HepG2 (cell line): ENCODE measurements at regions not wholly inside any gene's neighbourhood (a gene's known extent, or its start where the extent isn't known, plus 50 kb on each side); places are given as distances from the start of the nearest gene placed in this dataset.

Experiments
- SIN3A ChIP-seq: IDR thresholded peaks from 2 replicates; pipeline ENCODE4 v1.6.1; 2011; ENCODE audit warnings: low read depth, mild to moderate bottlenecking, control low read depth, low read length, borderline replicate concordance
- ZKSCAN8 ChIP-seq: IDR thresholded peaks from 2 replicates; pipeline ENCODE4 v1.6.1; 2016; ENCODE audit warnings: borderline replicate concordance, missing genetic modification reagents, missing compliant biosample characterization

DNA sequence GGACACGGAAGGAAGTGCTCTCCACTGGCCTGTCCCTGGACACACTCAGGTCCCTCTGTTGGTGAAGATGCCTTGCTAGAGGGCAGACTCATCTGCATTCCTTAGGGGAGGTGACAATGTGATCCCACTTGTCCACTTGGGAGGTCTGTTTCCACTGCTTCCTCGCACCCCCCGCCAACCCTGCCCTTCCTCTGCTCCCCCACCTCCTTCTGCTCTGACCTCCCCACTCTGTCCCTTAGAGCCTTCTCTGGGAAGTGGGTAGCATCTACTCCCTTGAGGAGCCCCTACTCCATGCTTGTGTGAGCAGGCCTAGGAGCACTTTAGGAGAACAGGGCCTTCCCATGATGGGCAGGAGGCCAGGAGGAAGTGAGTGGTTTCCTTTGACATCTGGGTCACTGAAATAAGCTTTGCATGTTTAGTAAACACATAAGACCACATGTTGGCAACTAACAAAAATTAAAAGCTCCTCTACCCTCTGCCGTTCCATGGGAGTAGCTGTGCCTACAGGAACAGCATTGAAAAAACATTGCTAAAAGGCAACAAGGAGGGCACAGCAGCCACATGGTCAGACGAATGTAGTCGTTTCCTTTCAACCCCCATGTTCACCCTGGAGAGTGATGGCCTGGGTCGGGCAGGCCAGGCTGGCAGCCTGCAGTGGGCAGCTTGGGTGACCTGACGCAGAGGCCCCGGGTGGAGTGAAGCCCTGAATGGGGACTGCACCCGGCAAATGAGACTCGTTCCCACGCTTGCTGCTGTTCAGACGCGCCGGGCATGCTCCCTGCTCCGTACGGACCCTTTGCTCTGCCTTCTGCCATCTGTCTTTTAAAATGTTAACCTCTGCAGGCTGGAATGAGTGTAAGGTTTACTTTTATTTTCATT, 634.0 kb downstream of the IRX1 start:
- TF ChIP-seq ZKSCAN8 (no peak), SIN3A (no peak)
